ENCODE measurements at regions not wholly inside any gene's neighbourhood (a gene's known extent, or its start where the extent isn't known, plus 50 kb on each side); places are given as distances from the start of the nearest gene placed in this dataset.
"Not testable (repeated sequence)": the region's sequence is repeated elsewhere in the genome, so short reads cannot be mapped to it uniquely, and the experiment has no call there.

GRCh38 chr20:53685070-53685595 is 91.5 kb upstream of the ZNF217 start:
- no peak for DNase-seq

GRCh38 chr20:53683506-53683905 is 89.9 kb upstream of the ZNF217 start:
- DNase-seq: no peak

GRCh38 chr20:53681352-53682212 is 87.9 kb upstream of the ZNF217 start:
- DNase-seq: no peak

- no peak for DNase-seq
These were observed 86.1 kb upstream of the ZNF217 start for GRCh38 chr20:53679597-53680309.

- DNase-seq: no peak
These were observed 85.5 kb upstream of the ZNF217 start for GRCh38 chr20:53678990-53679596.

- no peak for DNase-seq
These were observed 84.8 kb upstream of the ZNF217 start for GRCh38 chr20:53678315-53678989.

- peak in 1 of 2 donors; percentile 34 for DNase-seq
These were observed 84.0 kb upstream of the ZNF217 start for GRCh38 chr20:53677447-53678314.

GRCh38 chr20:53676987-53677386 is 83.3 kb upstream of the ZNF217 start:
- DNase-seq: no peak

- no peak for DNase-seq
These were observed 82.8 kb upstream of the ZNF217 start for GRCh38 chr20:53676519-53676822.

- no peak for DNase-seq
These were observed 79.0 kb upstream of the ZNF217 start for GRCh38 chr20:53672484-53673129.

- no peak for DNase-seq
These were observed 77.7 kb upstream of the ZNF217 start for GRCh38 chr20:53671370-53671769.

GRCh38 chr20:53669517-53670313 is 76.1 kb upstream of the ZNF217 start:
- not testable (repeated sequence) for DNase-seq

GRCh38 chr20:53668992-53669391 is 75.4 kb upstream of the ZNF217 start:
- DNase-seq: no peak

GRCh38 chr20:53666144-53666543 is 72.5 kb upstream of the ZNF217 start:
- DNase-seq: no peak

GRCh38 chr20:53664121-53664520 is 70.5 kb upstream of the ZNF217 start:
- no peak for DNase-seq

- DNase-seq: not testable (repeated sequence)
These were observed 69.9 kb upstream of the ZNF217 start for GRCh38 chr20:53663521-53663920.

GRCh38 chr20:53662595-53662994 is 69.0 kb upstream of the ZNF217 start:
- DNase-seq: no peak

- DNase-seq: peak in 1 of 2 donors; percentile 10
These were observed 67.3 kb upstream of the ZNF217 start for GRCh38 chr20:53660947-53661381.

GRCh38 chr20:53660078-53660909 is 66.7 kb upstream of the ZNF217 start:
- DNase-seq: peak; percentile 43 to 55

- DNase-seq: no peak
These were observed 65.3 kb upstream of the ZNF217 start for GRCh38 chr20:53658973-53659372.

Data from activated CD4-positive, alpha-beta T cell treated with anti-CD3 and anti-CD28 coated beads for 4 hours (primary cell).